Lower leg skin (tissue), 4 donors: ENCODE measurements at regions not wholly inside any gene's neighbourhood (a gene's known extent, or its start where the extent isn't known, plus 50 kb on each side); places are given as distances from the start of the nearest gene placed in this dataset.
"Not testable (repeated sequence)": the region's sequence is repeated elsewhere in the genome, so short reads cannot be mapped to it uniquely, and the experiment has no call there.

Source experiments
- DNase-seq, 2 donors: peaks; one replicate each; pipeline ENCODE4 v3.0.0-alpha.2; 2019; ENCODE audit warnings: low spot score in 2 of 2
- H3K4me3 ChIP-seq: fragments of 200-600 bp; sonication (generic); 2 replicates; pipeline ENCODE4 v1.5.1; 2017; ENCODE audit warnings: mild to moderate bottlenecking, low read depth; ENCODE audit not compliant: poor library complexity, severe bottlenecking
- POLR2A ChIP-seq, 2 donors: fragments of 450-650 bp; IDR thresholded peaks; one replicate each; pipeline ENCODE4 v1.6.1; 2016 to 2017; ENCODE audit warnings: antibody characterized with exemption in 2 of 2, mild to moderate bottlenecking in 1 of 2, moderate library complexity in 1 of 2
- WGBS, 2 donors: methylation state at CpG; one replicate each; pipeline ENCODE4 v1.1.5; 2018; 5-methylcytosine and 5-hydroxymethylcytosine counted together
- intact Hi-C: fragments of 100-400 bp; cut with DNase I; formaldehyde crosslinking; loops from one replicate; pipeline ENCODE4 v1.15.0; 2023; ENCODE audit warnings: low total_unique reads
- TF ChIP-seq, protein P1 (sequence below), 3 donors: fragments of 450-650 bp; IDR thresholded peaks; one replicate each; pipeline ENCODE4 v1.5.1; 2016; ENCODE audit warnings: antibody characterized with exemption in 3 of 3, mild to moderate bottlenecking in 3 of 3, moderate library complexity in 2 of 3

DNA sequence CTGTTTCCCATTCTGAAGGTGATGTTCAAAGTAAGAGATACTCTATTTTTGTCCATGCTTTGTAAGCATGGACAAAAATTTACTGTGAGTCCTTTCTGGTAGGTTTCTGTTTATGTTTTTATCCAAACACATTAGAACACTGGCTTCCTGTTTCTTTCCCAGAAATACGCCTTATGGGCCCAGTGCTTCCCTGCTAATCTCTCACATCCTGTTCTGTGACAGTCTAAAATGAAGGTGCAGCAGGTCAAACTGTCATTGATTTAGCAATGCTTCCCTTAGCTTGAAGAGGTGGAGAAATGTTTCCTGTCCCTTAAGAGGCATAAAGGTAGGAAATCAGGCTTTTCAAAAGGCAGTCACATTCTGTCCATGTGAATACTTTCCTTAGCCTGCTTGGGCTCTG, 305.6 kb downstream of the RPS29 start:
- 23 to 41% methylated on average over 1 of the region's 1 CpG for whole genome bisulfite sequencing, 2 donors
- intact Hi-C loops: no loop called here
- no peak overlapping the region for H3K4me3 ChIP-seq
- DNase-seq: no peak
- TF ChIP-seq POLR2A (IDR thresholded peaks at IDR 0.05): no peak
- TF ChIP-seq, protein P1, sequence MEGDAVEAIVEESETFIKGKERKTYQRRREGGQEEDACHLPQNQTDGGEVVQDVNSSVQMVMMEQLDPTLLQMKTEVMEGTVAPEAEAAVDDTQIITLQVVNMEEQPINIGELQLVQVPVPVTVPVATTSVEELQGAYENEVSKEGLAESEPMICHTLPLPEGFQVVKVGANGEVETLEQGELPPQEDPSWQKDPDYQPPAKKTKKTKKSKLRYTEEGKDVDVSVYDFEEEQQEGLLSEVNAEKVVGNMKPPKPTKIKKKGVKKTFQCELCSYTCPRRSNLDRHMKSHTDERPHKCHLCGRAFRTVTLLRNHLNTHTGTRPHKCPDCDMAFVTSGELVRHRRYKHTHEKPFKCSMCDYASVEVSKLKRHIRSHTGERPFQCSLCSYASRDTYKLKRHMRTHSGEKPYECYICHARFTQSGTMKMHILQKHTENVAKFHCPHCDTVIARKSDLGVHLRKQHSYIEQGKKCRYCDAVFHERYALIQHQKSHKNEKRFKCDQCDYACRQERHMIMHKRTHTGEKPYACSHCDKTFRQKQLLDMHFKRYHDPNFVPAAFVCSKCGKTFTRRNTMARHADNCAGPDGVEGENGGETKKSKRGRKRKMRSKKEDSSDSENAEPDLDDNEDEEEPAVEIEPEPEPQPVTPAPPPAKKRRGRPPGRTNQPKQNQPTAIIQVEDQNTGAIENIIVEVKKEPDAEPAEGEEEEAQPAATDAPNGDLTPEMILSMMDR (IDR thresholded peaks at IDR 0.05): no peak

DNA sequence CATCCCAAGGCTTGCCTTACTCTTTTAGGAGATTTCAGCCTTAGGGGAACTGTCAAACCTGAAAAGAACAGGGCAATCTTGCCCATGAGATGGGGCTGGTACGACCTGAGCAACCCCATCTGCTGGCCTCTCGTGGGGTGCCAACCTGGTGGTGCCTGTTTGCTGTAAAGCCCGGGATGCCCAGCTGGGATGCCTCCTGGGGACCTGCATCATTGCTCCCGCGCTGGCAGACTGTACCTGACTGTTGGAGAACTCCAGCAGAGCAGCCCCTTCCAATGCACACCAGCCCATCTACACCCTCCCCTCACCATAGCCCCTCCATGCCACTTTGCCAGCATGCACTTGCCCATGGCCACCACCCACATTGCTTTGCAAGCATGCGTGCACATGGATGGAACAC, 335.7 kb downstream of the RPS29 start:
- DNase-seq: no peak
- intact Hi-C loops: no loop called here
- H3K4me3 ChIP-seq: no peak overlapping the region
- TF ChIP-seq, protein P1 (IDR thresholded peaks at IDR 0.05): no peak
- no peak for TF ChIP-seq POLR2A (IDR thresholded peaks at IDR 0.05)
- WGBS, 2 donors: 85 to 89% methylated on average over 4 to 6 of the region's 6 CpGs

DNA sequence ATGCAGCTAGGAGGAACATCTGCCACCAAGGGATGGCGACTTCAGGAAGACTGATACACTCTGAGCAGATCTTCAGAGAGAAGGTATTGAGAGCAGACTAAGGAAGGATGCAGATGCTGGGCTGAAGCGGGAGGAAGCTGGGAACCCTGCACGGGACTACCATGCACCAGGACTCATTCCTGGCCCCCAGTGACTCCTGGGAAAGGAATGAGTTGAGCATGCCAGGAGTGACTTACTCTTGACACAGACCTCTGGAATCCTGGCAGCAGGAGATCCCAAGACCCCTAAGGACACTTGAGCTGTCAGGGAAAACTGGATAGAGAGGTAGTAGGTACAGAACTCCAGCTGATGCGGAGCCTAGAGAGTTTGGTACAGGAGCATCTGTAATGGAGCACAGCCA, 336.1 kb downstream of the RPS29 start:
- no peak for TF ChIP-seq POLR2A (IDR thresholded peaks at IDR 0.05)
- TF ChIP-seq, protein P1 (IDR thresholded peaks at IDR 0.05): no peak
- no peak overlapping the region for H3K4me3 ChIP-seq
- DNase-seq: no peak
- intact Hi-C loops: no loop called here
- WGBS, 2 donors: 82 to 86% methylated on average over 4 of the region's 4 CpGs

DNA sequence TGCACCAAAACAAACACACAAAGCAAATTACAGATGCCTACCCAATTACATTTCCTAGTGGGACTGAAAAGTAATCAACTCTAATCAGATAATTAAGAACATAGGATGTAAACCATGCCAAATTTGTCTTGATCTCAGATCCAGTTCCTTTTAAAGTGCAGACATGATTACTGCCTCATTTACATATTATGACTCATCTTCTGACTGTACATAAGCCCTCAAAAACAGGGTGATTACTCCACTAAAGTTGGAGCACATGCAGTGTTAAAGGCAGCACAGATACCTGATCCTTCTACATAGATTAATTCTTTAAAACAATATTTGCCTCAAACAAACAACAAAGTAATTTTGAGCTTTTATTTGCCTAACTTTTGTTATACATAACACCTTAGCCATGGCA, 337.2 kb downstream of the RPS29 start:
- TF ChIP-seq POLR2A (IDR thresholded peaks at IDR 0.05): no peak
- TF ChIP-seq, protein P1 (IDR thresholded peaks at IDR 0.05): no peak
- intact Hi-C loops: no loop called here
- no peak for DNase-seq
- no peak overlapping the region for H3K4me3 ChIP-seq

DNA sequence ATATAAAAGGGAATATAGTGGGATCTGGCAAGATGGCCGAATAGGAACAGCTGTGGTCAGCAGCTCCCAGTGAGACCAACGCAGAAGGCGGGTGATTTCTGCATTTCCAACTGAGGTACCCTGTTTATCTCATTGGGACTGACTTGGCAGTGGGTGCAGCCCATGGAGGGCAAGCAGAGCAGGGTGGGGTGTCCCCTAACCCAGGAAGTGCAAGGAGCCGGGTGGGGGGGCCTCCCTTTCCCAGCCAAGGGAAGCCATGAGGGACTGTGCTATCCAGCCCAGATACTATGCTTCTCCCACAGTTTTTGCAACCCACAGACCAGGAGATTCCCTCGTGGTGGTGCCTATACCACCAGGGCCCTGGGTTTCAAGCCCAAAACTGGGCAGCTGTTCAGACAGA, 342.4 kb downstream of the RPS29 start:
- DNase-seq, intact Hi-C loops, H3K4me3 ChIP-seq: not testable (repeated sequence)
- 88 to 91% methylated on average over 5 of the region's 5 CpGs for WGBS, 2 donors

DNA sequence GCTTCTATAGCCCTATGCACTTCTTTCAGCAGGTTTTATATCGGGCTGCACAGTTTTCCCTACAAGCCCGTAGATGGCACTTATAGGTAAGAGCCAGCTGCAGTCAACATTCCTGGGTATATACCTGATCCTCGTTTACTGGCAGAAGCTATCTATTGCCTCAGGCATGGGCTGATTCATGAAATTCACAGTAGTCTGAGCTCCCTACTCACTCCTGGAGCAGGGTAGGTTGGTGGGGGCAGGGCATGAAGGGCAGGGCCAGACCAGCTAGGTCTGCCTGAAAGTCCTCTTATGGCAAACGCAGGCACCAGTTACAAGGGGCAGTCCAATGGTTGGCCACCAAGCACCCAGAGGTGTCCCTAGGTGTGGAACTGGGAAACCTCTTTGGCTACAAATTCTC, 345.8 kb downstream of the RPS29 start:
- 39 to 48% methylated on average over 4 of the region's 4 CpGs for WGBS, 2 donors
- no peak for DNase-seq
- H3K4me3 ChIP-seq: no peak overlapping the region
- no peak for TF ChIP-seq POLR2A (IDR thresholded peaks at IDR 0.05)
- TF ChIP-seq, protein P1 (IDR thresholded peaks at IDR 0.05): no peak
- intact Hi-C loops: no loop called here
